ENCODE measurements at regions not wholly inside any gene's neighbourhood (a gene's known extent, or its start where the extent isn't known, plus 50 kb on each side); places are given as distances from the start of the nearest gene placed in this dataset.

GRCh38 chr4:81746773-81747172 lies 275.1 kb upstream of the RASGEF1B start:
- no peaks in the 10 kb centered on the region for H3K27me3 ChIP-seq
- no peak overlapping the region for H3K9ac ChIP-seq (ENCODE audit: low read depth in 2 of 2, low read length in 2 of 2)
- H3K4me3 ChIP-seq = no peak overlapping the region
- H3K36me3 ChIP-seq = no peaks in the 10 kb centered on the region
- DNase-seq = no peak
- no peaks in the 10 kb centered on the region for H3K4me1 ChIP-seq
- no peak overlapping the region for H3K27ac ChIP-seq
- H3K9me3 ChIP-seq = no peaks in the 10 kb centered on the region
- TF ChIP-seq CTCF (IDR thresholded peaks at IDR 0.05) = no peak
- intact Hi-C loops (cut with DNase I) = no loop called here

- no peak overlapping the region for H3K9ac ChIP-seq (ENCODE audit: low read depth in 2 of 2, low read length in 2 of 2)
- no peaks in the 10 kb centered on the region for H3K4me1 ChIP-seq
- H3K9me3 ChIP-seq = no peaks in the 10 kb centered on the region
- no peaks in the 10 kb centered on the region for H3K27me3 ChIP-seq
- no peak overlapping the region for H3K4me3 ChIP-seq
- no peak for TF ChIP-seq CTCF (IDR thresholded peaks at IDR 0.05)
- intact Hi-C loops (cut with DNase I) = no loop called here
- no peak for DNase-seq
- no peak overlapping the region for H3K27ac ChIP-seq
- H3K36me3 ChIP-seq = no peaks in the 10 kb centered on the region
Observed at GRCh38 chr4:81746071-81746470, 274.4 kb upstream of the RASGEF1B start.

- H3K9ac ChIP-seq (ENCODE audit: low read depth in 2 of 2, low read length in 2 of 2) = no peak overlapping the region
- H3K27ac ChIP-seq = no peak overlapping the region
Observed at GRCh38 chr4:81745050-81745449, 273.3 kb upstream of the RASGEF1B start.

GRCh38 chr4:81743731-81744435 lies 272.2 kb upstream of the RASGEF1B start:
- intact Hi-C loops (cut with DNase I) = no loop called here
- Histone ChIP-seq H3K9me3 (no peaks in the 10 kb centered on the region), H3K4me3 (no peak overlapping the region), H3K27me3 (no peaks in the 10 kb centered on the region), H3K27ac (no peak overlapping the region), H3K36me3 (no peaks in the 10 kb centered on the region), H3K4me1 (no peaks in the 10 kb centered on the region), H3K9ac (ENCODE audit: low read depth in 2 of 2, low read length in 2 of 2) (no peak overlapping the region)
- no peak for DNase-seq
- TF ChIP-seq CTCF (IDR thresholded peaks at IDR 0.05) = no peak

More at GRCh38 chr4:81745050-81745449, 273.3 kb upstream of the RASGEF1B start:
- Histone ChIP-seq H3K27me3 (no peaks in the 10 kb centered on the region), H3K4me3 (no peak overlapping the region), H3K4me1 (no peaks in the 10 kb centered on the region), H3K9me3 (no peaks in the 10 kb centered on the region), H3K36me3 (no peaks in the 10 kb centered on the region)
- intact Hi-C loops (cut with DNase I) = no loop called here
- no peak for TF ChIP-seq CTCF (IDR thresholded peaks at IDR 0.05)
- DNase-seq = no peak

- Histone ChIP-seq H3K9ac (ENCODE audit: low read depth in 2 of 2, low read length in 2 of 2) (no peak overlapping the region), H3K27ac (no peak overlapping the region), H3K27me3 (no peaks in the 10 kb centered on the region), H3K4me1 (no peaks in the 10 kb centered on the region), H3K36me3 (no peaks in the 10 kb centered on the region), H3K9me3 (no peaks in the 10 kb centered on the region), H3K4me3 (no peak overlapping the region)
- DNase-seq = no peak
- no peak for TF ChIP-seq CTCF (IDR thresholded peaks at IDR 0.05)
- intact Hi-C loops (cut with DNase I) = no loop called here
Observed at GRCh38 chr4:81740487-81740886, 268.8 kb upstream of the RASGEF1B start.

Measured in colonic mucosa (tissue), 4 donors.